Muscle layer of colon (tissue), 2 donors: ENCODE measurements at regions not wholly inside any gene's neighbourhood (a gene's known extent, or its start where the extent isn't known, plus 50 kb on each side); places are given as distances from the start of the nearest gene placed in this dataset.

Experiments used
- H3K27ac ChIP-seq: one replicate; pipeline ENCODE4 v1.7.0; 2013; ENCODE audit warnings: low read depth, mild to moderate bottlenecking, low read length, moderate library complexity
- H3K27me3 ChIP-seq, 2 donors: one replicate each; pipeline ENCODE4 v1.7.0; 2013; ENCODE audit warnings: low read length in 2 of 2, mild to moderate bottlenecking in 2 of 2; ENCODE audit not compliant: insufficient read depth in 2 of 2, control insufficient read depth in 1 of 2
- H3K36me3 ChIP-seq: one replicate; pipeline ENCODE4 v1.7.0; 2013; ENCODE audit warnings: mild to moderate bottlenecking, low read length; ENCODE audit not compliant: insufficient read depth
- H3K4me1 ChIP-seq: one replicate; pipeline ENCODE4 v1.7.0; 2013; ENCODE audit warnings: mild to moderate bottlenecking, low read length; ENCODE audit not compliant: insufficient read depth
- H3K4me3 ChIP-seq, 2 donors: one replicate each; pipeline ENCODE4 v1.7.0; 2013; ENCODE audit warnings: low read length in 2 of 2, low read depth in 1 of 2, mild to moderate bottlenecking in 1 of 2, moderate library complexity in 1 of 2
- H3K9ac ChIP-seq: one replicate; pipeline ENCODE4 v1.7.0; 2013; ENCODE audit warnings: low read length
- H3K9me3 ChIP-seq: one replicate; pipeline ENCODE4 v1.7.0; 2013; ENCODE audit warnings: mild to moderate bottlenecking, low read length
- donor health status: abdominal sarcoma.
- donor health status: Adenocarcinoma of cecum.

DNA sequence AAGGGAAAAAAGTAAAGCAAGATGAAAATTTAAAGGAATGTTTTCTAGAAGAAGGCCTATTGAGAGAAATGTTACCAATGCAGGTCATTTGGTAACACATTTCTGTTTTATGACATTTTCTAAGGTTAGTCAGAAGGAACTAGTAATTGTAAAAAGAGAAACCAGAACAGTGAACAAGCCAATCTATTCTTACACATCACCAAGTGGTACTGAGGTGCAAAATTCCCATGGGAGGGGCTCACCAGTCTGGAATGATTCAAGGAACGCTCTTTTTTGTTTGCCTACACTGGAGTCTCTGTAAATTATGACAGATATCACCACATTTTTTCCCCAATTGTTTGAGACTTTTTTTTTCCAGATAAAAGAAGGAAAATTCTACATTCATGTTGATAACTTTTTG lies 404.7 kb upstream of the CNKSR2 start:
- Histone ChIP-seq H3K4me1 (no peaks in the 10 kb centered on the region), H3K9ac (no peak overlapping the region), H3K36me3 (no peaks in the 10 kb centered on the region), H3K27me3 (no peaks in the 10 kb centered on the region), H3K4me3 (no peak overlapping the region), H3K27ac (no peak overlapping the region), H3K9me3 (no peaks in the 10 kb centered on the region)

DNA sequence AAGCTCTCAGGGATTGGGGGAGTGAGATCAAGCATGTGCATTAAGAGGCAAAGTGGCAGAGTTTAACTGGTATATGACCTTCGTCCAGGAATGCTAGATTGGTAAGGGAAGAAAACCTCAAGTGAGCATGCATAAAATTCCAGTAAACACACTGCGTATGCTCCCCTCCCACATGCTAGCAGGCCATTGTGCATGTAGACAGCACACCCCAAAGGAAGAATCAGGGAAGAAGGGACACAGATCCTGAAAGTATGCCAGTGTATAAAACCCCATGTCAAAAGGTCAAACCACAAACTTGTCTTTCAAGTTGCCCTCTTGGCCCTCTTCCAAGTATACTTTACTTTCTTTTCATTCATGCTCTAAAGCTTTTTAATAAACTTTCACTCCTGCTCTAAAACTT lies 405.2 kb upstream of the CNKSR2 start:
- no peaks in the 10 kb centered on the region for H3K9me3 ChIP-seq
- no peak overlapping the region for H3K4me3 ChIP-seq
- no peaks in the 10 kb centered on the region for H3K27me3 ChIP-seq
- H3K4me1 ChIP-seq: no peaks in the 10 kb centered on the region
- no peak overlapping the region for H3K9ac ChIP-seq
- no peak overlapping the region for H3K27ac ChIP-seq
- no peaks in the 10 kb centered on the region for H3K36me3 ChIP-seq

DNA sequence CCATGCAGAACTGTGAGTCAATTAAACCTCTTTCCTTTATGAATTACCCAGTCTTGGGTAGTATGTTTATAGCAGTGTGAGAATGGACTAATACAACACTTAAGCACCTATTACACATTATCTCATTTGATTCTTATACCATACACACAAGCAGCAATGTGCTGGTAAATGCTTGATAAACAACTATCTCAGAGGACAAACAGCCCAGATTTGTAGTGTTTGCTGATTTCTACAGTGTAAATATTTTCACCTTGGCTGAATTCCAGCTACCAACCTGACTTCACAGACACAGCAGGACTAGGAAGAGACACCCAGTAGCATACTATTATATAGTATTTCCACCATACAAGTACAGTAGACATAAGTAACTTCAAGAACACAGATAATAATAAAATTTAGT lies 406.5 kb upstream of the CNKSR2 start:
- Histone ChIP-seq H3K9ac (no peak overlapping the region), H3K27ac (no peak overlapping the region), H3K36me3 (no peaks in the 10 kb centered on the region), H3K27me3 (no peaks in the 10 kb centered on the region), H3K4me3 (no peak overlapping the region), H3K9me3 (no peaks in the 10 kb centered on the region), H3K4me1 (no peaks in the 10 kb centered on the region)

DNA sequence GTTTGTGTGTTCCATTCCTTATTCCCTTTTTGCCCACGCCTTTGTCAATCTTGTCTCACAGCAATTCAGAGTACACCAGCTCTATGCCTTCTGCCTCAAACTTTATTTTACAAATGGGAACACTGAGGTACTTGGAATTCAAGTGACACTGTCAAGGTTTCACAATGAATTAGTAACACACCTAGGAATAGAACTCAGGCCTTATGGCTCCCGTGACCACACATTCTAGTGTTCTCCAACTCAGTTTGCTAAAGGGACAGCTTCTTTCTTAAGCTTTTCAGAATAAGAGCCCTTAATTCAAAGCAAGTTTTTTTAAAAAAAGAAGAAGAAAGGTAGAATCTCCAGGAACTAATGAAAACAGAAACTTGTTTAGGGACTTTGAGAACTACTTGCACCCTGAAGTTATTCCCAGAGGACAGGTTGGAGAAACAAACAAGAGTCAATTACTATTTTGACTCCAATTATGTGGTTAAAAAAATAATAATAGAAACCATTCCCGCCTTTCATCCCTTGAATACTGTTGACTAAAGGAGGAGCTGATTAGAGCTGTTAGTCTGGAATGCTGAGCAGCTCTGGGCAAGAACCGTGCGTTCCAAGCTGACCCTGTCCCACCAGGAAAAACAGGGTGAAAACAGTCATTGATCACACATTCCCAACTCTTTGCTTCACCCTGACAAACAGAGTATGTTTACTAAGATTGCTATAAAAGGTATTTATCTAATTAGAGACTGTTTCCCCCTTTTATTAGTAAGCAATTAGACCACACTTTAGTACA lies 408.8 kb upstream of the CNKSR2 start:
- H3K27ac ChIP-seq: no peak overlapping the region

DNA sequence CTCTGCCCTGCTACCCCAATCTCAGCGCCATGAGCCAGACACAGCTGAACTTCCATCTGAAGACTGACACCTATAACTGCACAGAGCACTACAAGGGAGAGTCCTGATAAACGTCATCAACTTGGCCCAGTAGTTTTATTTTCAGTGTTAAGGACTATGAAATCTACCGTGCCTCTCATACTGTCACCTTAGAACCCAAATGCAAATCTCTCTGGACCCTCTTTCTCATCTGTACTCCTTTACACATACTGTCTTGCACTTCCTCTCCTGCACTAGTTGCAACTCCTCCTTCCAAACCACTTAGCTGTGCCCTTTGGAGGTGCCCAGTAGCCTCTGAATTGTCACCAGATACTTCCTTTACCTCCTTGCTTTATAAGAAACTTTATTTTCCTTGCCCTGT lies 420.2 kb upstream of the CNKSR2 start:
- Histone ChIP-seq H3K9ac (no peak overlapping the region), H3K36me3 (no peaks in the 10 kb centered on the region), H3K4me1 (no peaks in the 10 kb centered on the region), H3K27ac (no peak overlapping the region), H3K9me3 (no peaks in the 10 kb centered on the region), H3K27me3 (no peaks in the 10 kb centered on the region), H3K4me3 (no peak overlapping the region)

More for the DNA sequence above, 408.8 kb upstream of the CNKSR2 start:
- Histone ChIP-seq H3K9me3 (no peaks in the 10 kb centered on the region), H3K36me3 (no peaks in the 10 kb centered on the region), H3K4me1 (no peaks in the 10 kb centered on the region), H3K27me3 (no peaks in the 10 kb centered on the region), H3K4me3 (no peak overlapping the region), H3K9ac (no peak overlapping the region)

DNA sequence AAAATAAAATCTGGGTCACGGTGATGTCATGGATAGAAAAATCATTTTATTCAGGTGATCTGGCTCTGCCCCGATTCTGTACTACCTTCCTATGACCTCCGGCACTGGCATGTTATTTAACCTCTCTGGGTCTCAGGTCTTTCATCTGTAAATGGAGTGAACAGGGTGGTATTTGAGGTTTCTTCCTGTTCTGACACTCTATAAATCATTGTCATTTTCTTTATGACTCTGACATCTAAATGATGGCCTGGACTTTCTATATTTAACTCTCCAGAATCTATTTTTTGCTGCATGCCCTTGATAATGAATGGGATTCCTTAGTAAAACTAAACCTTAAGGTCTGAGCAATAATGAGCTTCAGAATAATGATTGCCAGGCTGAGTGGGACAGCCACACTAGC lies 422.0 kb upstream of the CNKSR2 start:
- Histone ChIP-seq H3K36me3 (no peaks in the 10 kb centered on the region), H3K4me3 (no peak overlapping the region), H3K4me1 (no peaks in the 10 kb centered on the region), H3K9ac (no peak overlapping the region), H3K27ac (no peak overlapping the region), H3K9me3 (no peaks in the 10 kb centered on the region), H3K27me3 (no peaks in the 10 kb centered on the region)

DNA sequence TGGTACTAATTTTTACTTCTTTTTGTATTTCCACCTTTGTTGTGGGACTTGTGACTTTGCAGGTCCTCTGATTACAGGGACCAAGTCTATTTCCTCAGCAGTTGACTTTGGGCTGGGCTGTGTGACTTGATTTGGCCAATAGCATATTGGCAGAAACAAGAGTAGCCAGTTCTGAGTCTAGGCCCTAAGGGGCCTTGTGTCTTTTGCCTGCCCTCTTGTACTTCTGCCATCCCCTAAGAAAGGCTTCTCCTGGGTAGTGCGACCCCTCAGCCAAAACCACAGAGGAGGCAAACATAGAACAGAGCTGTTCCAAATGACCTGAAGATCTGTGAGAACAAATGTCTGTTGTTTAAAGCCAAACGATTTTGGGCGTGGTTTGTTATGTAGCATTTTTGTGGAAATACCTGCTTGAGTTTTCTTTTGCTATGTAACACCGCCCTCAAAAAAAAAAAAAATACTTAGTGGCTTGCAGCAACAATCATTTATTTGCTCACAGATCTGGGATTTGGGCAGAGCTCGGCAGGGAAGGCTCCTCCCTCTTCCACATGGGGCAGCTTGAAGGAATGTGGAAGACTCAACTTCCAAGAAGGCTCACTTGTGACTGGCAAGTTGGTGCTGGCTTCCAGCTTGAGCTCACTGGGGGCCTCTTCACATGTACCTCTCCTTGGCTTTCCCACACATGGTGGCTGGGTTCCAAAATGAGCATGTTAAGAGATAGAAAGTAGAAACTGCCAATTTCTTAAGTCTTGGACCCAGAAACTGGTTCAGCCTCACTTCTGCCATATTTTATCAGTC lies 423.0 kb upstream of the CNKSR2 start:
- Histone ChIP-seq H3K27me3 (no peaks in the 10 kb centered on the region), H3K36me3 (no peaks in the 10 kb centered on the region)

DNA sequence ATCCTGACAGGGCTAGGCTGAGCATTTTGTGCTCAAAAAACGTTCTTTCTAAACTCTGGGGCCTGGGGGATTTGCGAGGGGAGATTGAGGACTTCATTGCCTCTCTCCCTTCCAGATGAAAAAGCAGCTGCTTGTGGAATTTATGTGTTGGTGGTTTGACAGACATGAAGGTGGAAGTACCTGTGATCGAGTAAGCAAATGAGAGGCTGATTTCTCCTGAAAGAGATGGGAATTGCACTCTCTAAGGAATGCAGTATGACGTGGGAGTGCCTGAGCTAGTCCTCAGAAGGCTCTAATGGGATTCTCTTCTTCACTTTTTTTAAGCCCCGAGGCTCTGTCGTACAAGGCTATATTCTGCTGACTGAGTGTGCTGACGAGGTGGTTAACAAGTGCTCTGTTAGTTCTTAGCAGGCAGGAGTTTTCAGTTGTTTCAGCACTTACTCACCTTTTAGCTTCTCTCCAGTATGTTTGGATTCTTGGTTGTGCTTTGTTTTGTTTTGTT lies 426.8 kb upstream of the CNKSR2 start:
- no peaks in the 10 kb centered on the region for H3K4me1 ChIP-seq
- H3K9me3 ChIP-seq: no peaks in the 10 kb centered on the region
- no peak overlapping the region for H3K4me3 ChIP-seq
- no peaks in the 10 kb centered on the region for H3K36me3 ChIP-seq
- H3K27ac ChIP-seq: no peak overlapping the region
- no peak overlapping the region for H3K9ac ChIP-seq
- H3K27me3 ChIP-seq: no peaks in the 10 kb centered on the region

More for the DNA sequence above, 423.0 kb upstream of the CNKSR2 start:
- Histone ChIP-seq H3K4me3 (no peak overlapping the region), H3K4me1 (no peaks in the 10 kb centered on the region), H3K9ac (no peak overlapping the region), H3K9me3 (no peaks in the 10 kb centered on the region), H3K27ac (no peak overlapping the region)

DNA sequence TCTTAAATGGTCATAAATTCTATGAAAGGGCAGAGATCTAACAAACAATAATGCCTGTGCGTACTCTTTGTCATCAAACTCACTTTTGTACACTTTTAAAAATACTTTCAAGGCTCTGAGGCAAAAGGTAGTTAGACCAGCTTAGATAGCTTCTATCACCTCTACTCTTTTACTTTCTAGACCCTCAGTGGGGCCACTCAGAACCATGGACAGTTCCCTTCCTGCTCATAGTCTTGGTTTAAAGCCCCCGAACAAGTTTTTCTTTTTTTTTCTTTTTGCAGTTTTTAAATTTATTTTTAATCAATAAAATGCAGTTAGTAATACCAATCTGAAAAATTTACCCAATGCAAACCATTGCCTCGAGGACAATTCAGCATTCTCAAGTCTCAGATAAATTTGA lies 460.5 kb upstream of the CNKSR2 start:
- H3K27me3 ChIP-seq: no peaks in the 10 kb centered on the region
- no peak overlapping the region for H3K27ac ChIP-seq
- no peaks in the 10 kb centered on the region for H3K9me3 ChIP-seq
- no peak overlapping the region for H3K4me3 ChIP-seq
- no peak overlapping the region for H3K9ac ChIP-seq
- H3K4me1 ChIP-seq: no peaks in the 10 kb centered on the region
- no peaks in the 10 kb centered on the region for H3K36me3 ChIP-seq

DNA sequence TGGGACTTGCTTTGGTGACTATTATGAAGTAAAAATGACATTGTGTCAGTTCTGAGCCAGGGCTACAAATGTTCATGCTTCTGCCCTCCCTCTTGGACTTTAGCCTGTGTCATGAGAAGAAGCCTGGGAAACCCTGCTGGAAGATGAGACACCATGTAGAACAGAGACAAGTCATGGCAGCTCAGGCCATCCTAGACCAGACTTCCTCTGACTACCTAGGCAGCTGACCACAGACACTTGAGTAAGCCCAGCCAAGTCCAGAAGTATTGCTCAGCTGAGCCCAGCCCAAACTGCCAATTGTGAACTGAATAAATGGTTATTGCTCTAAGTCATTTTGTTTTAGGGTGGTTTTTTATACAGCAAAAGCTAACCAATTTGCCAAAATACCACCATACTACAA lies 467.6 kb upstream of the CNKSR2 start:
- no peak overlapping the region for H3K9ac ChIP-seq
- no peaks in the 10 kb centered on the region for H3K4me1 ChIP-seq
- H3K9me3 ChIP-seq: no peaks in the 10 kb centered on the region
- H3K36me3 ChIP-seq: no peaks in the 10 kb centered on the region
- H3K4me3 ChIP-seq: no peak overlapping the region
- H3K27ac ChIP-seq: no peak overlapping the region
- peaks cover 0 to 4% of the 10 kb centered on the region in 2 donors for H3K27me3 ChIP-seq

DNA sequence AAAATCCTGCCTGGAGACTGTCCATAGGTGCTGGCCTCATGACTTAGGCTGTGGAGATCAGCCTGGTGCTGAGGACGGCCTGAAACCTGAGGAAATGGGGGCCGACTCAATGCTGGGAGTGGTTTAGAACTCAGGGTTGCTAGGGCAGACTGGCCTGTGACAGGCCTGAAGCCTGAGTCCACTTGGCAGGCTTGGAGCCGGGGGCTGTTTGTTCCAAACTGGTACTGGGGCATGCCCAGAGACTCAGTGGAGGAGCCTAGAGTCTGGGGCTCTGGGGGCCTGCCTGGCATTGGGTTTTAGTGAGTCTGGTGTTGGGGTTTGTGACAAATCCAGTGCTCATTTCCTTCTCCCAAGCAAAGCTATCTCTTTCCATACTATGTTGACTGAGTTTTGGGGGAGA lies 489.7 kb upstream of the CNKSR2 start:
- H3K9me3 ChIP-seq: no peaks in the 10 kb centered on the region
- H3K27me3 ChIP-seq: no peaks in the 10 kb centered on the region
- H3K4me3 ChIP-seq: no peak overlapping the region
- no peak overlapping the region for H3K9ac ChIP-seq
- no peaks in the 10 kb centered on the region for H3K4me1 ChIP-seq
- H3K36me3 ChIP-seq: no peaks in the 10 kb centered on the region
- H3K27ac ChIP-seq: no peak overlapping the region
